ENCODE measurements at regions not wholly inside any gene's neighbourhood (a gene's known extent, or its start where the extent isn't known, plus 50 kb on each side); places are given as distances from the start of the nearest gene placed in this dataset.

DNA sequence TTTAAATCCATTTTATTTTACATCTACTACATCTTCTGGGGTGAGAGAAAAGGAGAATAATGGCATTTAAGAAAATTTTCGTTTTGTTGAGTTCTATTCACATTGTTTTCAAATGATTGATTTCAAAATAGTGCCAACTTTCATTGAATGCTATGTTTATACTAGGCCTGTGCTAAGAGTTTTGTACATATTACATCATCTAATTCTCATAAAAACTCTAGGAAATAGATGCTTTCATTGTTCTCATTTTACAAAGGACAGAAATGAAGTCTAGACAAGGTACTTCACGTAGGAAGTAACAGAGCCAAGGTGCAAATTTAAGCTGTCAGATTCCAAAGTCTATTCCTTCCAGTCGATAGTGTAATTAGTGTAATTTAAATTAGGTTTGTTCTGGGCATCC lies 402.8 kb upstream of the UBE2E3 start:
- DNase-seq (ENCODE audit: low read depth), result no peak
- no peak overlapping the region for H3K4me3 ChIP-seq (ENCODE audit: low read length)
- TF ChIP-seq, protein P1, sequence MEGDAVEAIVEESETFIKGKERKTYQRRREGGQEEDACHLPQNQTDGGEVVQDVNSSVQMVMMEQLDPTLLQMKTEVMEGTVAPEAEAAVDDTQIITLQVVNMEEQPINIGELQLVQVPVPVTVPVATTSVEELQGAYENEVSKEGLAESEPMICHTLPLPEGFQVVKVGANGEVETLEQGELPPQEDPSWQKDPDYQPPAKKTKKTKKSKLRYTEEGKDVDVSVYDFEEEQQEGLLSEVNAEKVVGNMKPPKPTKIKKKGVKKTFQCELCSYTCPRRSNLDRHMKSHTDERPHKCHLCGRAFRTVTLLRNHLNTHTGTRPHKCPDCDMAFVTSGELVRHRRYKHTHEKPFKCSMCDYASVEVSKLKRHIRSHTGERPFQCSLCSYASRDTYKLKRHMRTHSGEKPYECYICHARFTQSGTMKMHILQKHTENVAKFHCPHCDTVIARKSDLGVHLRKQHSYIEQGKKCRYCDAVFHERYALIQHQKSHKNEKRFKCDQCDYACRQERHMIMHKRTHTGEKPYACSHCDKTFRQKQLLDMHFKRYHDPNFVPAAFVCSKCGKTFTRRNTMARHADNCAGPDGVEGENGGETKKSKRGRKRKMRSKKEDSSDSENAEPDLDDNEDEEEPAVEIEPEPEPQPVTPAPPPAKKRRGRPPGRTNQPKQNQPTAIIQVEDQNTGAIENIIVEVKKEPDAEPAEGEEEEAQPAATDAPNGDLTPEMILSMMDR (conservative IDR thresholded peaks at IDR 0.05; ENCODE audit: low read depth, low read length), result no peak

DNA sequence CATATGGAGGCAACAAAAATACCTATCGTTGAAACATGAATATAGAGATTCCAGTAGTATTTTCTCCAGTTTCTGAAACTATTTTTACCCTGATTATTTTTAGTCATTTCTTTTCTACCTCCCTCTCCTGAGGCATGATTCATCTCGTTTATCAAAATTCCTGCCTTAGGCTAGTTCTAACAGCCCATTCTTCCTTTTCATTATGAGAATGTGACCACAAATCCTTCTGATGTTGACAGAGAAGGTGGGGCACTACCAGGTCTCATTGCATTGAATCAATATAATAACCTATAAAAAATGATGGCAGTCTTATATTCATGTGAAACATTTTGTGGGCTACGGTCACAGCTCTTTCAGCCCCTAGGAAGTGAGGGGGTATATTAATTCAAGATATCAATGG lies 406.5 kb upstream of the UBE2E3 start:
- H3K4me3 ChIP-seq (ENCODE audit: low read length), result no peak overlapping the region
- DNase-seq (ENCODE audit: low read depth), result peak; percentile 38
- TF ChIP-seq, protein P1 (conservative IDR thresholded peaks at IDR 0.05; ENCODE audit: low read depth, low read length), result no peak

DNA sequence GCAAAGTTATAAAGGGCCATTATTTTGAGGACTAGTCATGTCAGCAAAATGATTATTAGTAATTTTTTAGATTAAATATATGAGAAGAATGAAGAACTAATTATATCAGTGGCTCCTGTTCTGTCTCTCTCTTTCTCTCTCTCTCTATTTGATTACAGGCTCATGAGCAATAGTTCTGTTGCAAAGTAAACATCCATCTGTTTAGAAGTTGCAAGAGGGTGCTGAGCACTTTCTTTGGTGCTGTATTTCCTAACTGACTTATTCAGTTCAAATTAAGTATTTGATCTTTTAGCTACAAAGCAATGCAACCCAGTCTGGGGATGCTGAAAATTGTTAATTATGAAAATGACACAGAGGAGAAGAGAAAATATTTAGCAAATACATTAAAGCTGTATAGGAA lies 408.1 kb upstream of the UBE2E3 start:
- TF ChIP-seq, protein P1 (conservative IDR thresholded peaks at IDR 0.05; ENCODE audit: low read depth, low read length), result no peak
- no peak for DNase-seq (ENCODE audit: low read depth)
- no peak overlapping the region for H3K4me3 ChIP-seq (ENCODE audit: low read length)

DNA sequence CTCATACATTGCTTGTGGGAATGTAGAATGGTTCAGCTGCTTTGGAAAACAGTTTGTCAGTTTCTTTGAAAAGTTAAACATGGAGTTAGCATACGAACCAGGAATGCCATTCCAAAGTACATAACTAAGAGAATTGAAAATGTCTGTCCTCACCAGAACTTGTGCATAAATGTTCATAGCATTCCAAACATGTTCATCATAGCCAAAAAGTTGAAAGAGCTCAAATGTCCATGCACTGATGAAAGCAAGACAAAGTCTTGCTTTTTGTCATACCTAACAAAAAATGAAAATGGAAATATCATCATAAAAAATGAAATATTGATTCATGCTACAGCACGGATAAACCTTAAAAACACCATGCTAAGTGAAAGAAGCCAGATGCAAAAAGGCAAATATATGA lies 408.8 kb upstream of the UBE2E3 start:
- no peak overlapping the region for H3K4me3 ChIP-seq (ENCODE audit: low read length)
- TF ChIP-seq, protein P1 (conservative IDR thresholded peaks at IDR 0.05; ENCODE audit: low read depth, low read length), result no peak
- no peak for DNase-seq (ENCODE audit: low read depth)

DNA sequence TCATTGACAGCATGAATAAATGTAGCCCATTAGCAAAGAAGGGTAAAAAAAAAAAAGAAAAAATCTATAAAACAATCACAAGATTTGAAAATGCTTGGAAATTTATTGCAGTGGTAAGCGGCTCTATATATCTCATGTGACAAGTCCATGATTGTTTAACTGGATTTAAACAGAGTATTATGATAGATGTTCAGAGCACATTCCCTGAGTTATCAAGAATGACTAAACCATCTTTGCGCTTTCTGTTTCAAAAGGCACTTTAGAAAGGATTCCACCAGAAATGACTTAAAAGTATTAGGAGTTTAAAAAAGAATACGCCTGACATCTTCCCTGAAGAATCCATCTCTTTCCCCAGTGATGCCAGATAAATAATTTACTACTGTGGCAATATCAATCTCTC lies 409.5 kb upstream of the UBE2E3 start:
- H3K4me3 ChIP-seq (ENCODE audit: low read length), result no peak overlapping the region
- no peak for DNase-seq (ENCODE audit: low read depth)
- TF ChIP-seq, protein P1 (conservative IDR thresholded peaks at IDR 0.05; ENCODE audit: low read depth, low read length), result no peak

DNA sequence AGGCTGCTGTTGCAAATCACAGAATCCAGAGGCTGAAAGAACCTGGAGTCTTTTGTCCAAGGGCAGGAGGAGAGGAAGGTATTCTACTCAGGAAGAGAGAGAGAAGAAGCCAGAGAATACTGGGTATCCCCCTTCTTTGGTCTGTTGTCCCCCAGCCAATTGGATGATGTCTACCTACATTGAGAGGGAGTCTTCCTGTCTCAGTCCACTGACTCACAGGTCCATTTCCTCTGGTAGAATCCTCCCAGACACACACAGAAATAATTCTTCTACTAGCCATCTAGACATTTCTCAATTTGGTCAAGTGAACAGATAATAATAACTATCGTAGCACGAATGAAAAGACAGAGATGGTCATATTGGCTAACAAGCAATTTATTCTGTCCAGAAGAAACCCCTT lies 416.4 kb upstream of the UBE2E3 start:
- TF ChIP-seq, protein P1 (conservative IDR thresholded peaks at IDR 0.05; ENCODE audit: low read depth, low read length), result no peak
- H3K4me3 ChIP-seq (ENCODE audit: low read length), result no peak overlapping the region
- no peak for DNase-seq (ENCODE audit: low read depth)

DNA sequence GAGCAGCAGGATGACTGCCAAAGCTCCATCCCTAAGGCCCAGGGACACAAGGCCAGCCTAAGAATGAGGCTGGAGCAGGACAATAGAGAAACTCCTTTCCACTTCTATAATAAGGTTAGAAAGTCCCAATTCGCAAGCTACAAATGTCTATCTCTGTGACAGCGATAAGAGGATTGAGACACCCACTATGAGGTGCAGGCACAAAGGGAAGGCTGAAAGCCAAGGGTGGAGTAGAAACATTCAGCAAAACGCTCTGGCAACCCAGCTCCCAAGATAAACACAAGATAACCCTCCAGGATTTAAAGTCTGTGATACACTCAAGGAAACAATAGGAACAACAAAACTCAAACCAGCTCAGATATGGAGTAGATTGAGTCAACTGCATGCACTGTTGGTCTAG lies 418.0 kb upstream of the UBE2E3 start:
- DNase-seq (ENCODE audit: low read depth), result no peak

More for the DNA sequence above, 418.0 kb upstream of the UBE2E3 start:
- TF ChIP-seq, protein P1 (conservative IDR thresholded peaks at IDR 0.05; ENCODE audit: low read depth, low read length), result no peak
- H3K4me3 ChIP-seq (ENCODE audit: low read length), result no peak overlapping the region

Data from retinal pigment epithelial cell (primary cell).